ENCODE measurements at regions not wholly inside any gene's neighbourhood (a gene's known extent, or its start where the extent isn't known, plus 50 kb on each side); places are given as distances from the start of the nearest gene placed in this dataset.
"Not testable (repeated sequence)": the region's sequence is repeated elsewhere in the genome, so short reads cannot be mapped to it uniquely, and the experiment has no call there.

- no peak for DNase-seq
Observed at GRCh38 chr13:46498650-46499049, 54.3 kb upstream of the LRCH1 start.

DNA sequence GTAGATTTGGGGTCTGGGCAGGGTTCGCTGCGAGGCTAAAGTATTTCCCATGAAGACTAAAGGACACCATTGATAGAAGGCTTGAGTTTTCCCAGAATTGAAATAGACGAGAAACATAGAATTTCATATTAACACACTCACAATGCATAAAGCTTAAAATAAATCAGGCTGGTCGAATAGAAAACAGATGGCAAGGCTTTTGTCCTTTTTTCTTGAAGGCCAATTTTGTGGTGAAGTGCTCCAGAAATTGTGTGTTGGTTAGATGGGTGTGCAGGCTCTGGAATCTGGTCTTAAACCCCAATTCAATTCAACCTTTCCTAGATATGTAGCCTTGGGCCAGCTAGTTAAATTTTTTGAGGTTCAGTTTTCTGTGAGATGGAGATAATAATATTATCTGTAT is 56.9 kb upstream of the LRCH1 start:
- DNase-seq, result no peak

GRCh38 chr13:46495651-46496050 is 57.3 kb upstream of the LRCH1 start:
- DNase-seq, result no peak

DNA sequence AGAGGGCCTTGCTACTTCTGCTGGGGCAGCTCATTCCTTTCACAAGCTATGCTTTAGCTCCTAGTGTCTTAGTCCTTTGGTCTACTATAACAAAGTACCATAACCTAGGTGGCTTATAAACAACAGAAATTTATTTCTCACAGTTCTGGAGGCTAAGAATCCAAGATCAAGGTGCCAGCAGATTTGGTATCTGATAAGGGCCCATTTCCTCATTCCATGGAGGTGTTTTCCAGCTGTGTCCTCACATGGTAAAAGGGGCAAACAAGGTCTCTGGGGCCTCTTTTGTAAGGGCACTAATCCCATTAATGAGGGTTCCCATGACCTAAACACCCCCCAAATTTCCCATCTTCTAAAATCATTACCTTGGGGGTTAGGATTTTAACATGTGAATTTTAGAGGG is 57.9 kb upstream of the LRCH1 start:
- no peak for DNase-seq

DNA sequence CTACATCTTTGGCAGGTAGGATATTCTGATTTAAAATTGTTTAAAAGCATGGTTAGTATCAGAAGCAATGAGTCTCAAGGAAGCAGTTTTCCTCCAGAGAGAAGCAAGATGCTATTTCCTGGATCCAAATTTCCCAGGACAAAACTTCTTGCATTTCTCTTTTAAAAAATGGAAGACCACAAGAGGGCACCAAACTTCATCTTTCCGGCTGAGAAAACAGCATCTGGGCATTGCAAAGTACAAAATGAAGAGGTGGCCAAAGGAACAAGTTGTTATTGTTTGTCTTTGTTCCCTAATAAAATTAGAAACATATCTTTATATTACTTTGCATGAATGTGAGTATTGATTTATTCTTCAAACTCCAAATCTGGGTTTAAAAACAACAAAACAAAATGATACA is 60.0 kb upstream of the LRCH1 start:
- DNase-seq, result no peak

GRCh38 chr13:46491641-46492040 is 61.3 kb upstream of the LRCH1 start:
- DNase-seq, result no peak

DNA sequence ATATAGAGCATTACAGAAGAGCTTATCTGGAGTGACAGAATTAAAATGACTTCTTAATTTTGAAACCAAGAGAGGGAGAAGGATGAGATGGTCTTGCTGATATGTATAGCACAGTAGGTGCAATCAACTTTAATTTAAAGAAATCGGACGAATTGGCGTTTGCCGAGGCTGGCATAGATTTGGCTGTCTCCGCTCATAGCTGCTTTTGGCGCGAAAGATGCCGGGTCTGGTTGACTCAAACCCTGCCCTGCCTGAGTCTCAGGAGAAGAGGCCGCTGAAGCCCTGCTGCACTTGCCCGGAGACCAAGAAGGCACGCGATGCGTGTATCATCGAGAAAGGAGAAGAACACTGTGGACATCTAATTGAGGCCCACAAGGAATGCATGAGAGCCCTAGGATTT is 62.3 kb upstream of the LRCH1 start:
- DNase-seq, result not testable (repeated sequence)

GRCh38 chr13:46490129-46490528 is 62.8 kb upstream of the LRCH1 start:
- DNase-seq, result no peak

GRCh38 chr13:46489586-46490023 is 63.4 kb upstream of the LRCH1 start:
- DNase-seq, result no peak

- no peak for DNase-seq
Observed at GRCh38 chr13:46487748-46488147, 65.2 kb upstream of the LRCH1 start.

- DNase-seq, result no peak
Observed at GRCh38 chr13:46486270-46486669, 66.7 kb upstream of the LRCH1 start.

- DNase-seq, result no peak
Observed at GRCh38 chr13:46484561-46484960, 68.4 kb upstream of the LRCH1 start.

DNA sequence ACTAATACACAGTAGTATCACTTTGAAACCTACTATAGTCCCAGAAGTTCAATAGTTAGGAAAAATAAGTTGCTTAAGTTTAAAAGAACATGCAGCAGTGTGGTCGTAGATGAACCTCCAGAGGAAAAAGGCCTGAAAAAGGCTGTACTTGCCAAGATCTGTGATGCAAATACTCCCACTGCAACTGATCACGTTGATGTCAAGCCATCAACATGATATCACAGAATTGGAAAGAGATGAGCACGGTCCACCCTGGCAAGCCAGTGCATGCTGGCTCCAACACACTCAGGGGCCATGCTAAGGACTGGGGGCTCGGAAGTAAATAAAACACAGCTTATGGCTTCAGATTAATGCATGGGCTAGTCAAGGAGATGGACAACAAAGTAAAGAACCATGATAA is 71.8 kb upstream of the LRCH1 start:
- DNase-seq, result no peak

DNA sequence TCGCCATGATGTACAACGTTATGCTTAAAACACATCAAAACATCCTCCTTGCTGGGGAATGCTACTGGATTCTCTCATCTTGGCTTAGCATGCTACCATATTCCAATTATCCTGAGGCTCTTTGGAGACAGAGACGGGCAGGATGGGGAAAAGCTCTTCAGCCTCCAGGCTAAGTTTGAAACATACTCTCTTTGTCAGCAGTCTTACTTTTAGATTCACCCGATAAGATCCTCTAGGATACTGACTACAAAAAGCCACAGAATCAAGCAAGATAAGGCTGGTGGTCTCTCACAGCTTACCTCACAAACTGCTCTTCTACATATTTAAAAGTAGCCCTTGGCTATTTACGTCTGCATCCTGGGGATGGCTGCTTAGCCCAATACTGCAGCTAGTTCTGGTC is 72.8 kb upstream of the LRCH1 start:
- DNase-seq, result no peak

DNA sequence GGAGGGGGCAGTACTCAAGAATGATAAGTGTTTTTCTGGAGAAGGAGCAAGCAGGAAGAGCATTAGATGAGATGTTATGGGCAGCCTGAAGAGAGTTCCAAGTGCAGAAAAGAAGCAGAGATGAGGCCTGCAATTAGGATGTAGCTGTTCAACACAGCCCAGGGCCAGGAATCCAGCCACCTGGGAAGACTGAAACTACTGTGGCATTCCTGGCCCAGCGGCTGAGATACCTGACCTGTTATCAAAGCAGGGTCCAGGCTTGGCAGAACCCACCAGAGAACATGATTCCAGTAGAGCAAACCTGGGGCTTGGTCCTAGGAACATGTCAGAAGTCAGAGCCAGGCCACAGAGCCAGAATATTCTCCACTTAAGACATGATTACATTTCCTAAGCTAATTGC is 73.3 kb upstream of the LRCH1 start:
- no peak for DNase-seq

DNA sequence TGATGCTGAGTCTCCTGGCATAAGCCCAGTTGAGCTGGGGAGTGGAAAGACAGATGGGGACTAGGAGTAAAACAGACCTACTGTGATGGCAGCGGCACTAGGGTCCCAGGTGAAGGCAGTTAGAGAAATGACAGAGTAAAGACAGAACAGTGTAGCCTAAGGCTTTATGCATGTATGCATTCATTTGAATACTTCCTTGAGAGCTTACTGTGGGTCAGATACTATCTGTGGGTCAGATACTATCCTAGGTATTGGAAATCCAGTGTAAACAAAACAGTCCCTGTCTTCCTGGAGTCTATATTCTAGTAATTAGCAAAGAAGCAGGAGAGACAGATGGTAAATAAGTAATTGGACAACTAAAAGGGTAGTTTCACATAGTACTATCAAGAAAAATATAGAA is 73.7 kb upstream of the LRCH1 start:
- DNase-seq, result no peak

DNA sequence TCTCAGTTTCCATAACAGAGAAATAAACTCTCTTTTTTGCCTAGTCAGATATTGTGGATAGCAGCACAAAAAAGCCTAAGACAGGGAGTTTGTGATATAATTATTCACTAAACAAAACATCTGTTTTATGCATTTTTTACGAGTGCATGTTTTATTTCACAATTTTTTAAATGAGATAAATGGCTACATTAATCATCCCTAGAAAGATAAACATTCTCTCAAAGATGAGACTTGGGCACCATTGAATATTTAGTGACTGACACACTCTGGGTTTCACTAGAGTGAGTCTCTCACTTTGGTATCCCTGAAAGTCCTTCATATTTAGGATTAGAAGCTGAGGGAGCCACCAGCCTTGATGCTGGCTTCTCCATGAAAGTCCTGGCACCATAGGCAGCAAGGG is 74.3 kb upstream of the LRCH1 start:
- no peak for DNase-seq

- no peak for DNase-seq
Observed at GRCh38 chr13:46476174-46476573, 76.8 kb upstream of the LRCH1 start.

GRCh38 chr13:46475541-46475991 is 77.4 kb upstream of the LRCH1 start:
- DNase-seq, result no peak

DNA sequence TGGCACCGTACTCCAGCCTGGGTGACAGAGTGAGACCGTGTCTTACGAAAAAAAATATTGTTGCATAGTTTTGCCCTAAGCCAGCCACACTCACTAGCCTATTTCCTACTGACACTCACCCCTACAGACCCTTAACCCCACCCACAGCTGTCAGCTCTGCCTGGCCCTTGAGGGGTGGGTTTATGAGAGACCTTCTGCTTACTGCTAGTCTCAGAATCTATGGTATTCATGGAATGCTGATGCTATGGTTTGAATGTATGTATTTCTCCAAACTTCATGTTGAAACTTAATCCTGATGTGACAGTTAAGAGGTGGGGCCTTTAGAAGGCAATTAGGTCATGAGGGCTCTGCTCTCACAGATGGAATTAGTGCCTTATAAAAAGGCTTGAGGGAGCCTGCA is 79.2 kb upstream of the LRCH1 start:
- no peak for DNase-seq

- DNase-seq, result no peak
Observed at GRCh38 chr13:46472384-46472783, 80.6 kb upstream of the LRCH1 start.

- not testable (repeated sequence) for DNase-seq
Observed at GRCh38 chr13:46469699-46470098, 82.6 kb upstream of the RUBCNL start.

DNA sequence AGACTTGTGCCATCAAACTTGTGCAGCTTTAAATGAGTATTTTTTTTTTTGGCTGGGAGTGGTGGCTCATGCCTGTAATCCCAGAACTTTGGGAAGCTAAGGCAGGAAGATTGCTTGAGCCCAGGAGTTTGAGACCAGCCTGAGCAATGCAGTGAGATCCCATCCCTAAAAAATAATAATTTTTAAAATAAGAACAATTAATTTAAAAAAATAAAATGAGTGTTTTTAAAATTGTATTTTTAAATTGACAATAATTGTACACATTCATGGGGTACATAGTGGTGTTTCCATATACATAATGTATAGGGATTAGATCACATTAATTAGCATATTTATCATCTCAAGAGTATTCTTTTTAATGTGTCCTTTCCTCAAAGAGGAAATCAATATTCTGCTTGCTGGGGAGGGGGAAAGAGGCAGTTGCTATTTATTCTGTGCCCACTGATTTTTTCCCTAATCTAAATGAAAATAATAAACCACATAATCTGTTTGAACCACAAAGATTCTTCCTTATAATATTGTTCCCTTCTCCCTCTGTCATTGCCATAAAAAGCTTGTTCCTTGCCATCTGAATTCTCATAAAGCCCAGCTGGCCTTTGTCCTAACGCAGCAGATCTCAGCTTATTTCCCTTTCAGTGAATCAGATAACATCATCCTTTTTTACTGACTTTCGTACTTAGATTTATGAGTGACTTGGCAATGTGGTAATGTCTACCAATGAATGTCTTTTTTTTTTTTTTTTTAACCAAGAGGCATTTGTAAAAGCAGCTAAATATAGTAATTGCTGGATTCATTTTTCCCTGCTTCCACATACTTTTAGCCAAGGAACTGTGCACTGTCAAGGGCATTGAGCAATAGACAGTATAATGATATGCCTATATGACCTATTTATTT is 81.8 kb upstream of the RUBCNL start:
- peak; percentile 13 for DNase-seq

DNA sequence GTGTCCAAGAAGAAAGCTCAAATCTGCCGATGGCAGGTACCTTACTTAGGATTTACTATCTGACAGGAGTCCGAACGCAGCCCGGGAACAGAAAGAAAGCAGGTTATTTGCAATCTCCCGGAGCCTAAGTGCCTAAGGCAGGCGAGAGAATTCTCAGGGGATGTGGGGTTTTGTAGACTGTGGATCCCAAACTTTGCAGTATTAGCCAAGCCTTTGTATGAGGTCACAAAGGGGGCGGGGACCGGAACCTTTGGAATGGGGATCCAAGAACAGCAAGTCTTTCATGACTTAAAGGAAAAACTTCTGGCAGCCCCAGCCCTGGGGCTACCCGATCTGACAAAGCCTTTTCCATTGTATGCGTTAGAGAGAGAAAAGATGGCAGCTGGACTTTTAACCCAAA is 80.6 kb upstream of the RUBCNL start:
- not testable (repeated sequence) for DNase-seq

DNA sequence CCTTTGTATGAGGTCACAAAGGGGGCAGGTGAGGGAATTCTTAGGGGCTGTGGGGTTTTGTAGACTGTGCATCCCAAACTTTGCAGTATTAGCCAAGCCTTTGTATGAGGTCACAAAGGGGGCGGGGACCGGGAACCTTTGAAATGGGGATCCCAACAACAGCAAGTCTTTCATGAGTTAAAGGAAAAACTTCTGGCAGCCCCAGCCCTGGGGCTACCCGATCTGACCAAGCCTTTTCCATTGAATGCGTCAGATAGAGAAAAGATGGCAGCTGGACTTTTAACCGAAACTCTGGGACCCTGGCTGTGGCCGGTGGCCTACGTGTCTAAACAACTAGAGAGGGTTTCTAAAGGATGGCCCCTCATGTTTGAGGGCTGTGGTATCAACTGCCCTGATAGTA is 79.0 kb upstream of the RUBCNL start:
- DNase-seq, result not testable (repeated sequence)

All from GF-D8 (cell line).